H1 (cell line): ENCODE measurements at regions not wholly inside any gene's neighbourhood (a gene's known extent, or its start where the extent isn't known, plus 50 kb on each side); places are given as distances from the start of the nearest gene placed in this dataset.

Experiments
- CHD7 ChIP-seq: fragments of 300-600 bp; sonication (generic); IDR thresholded peaks from 2 replicates; pipeline ENCODE4 v1.7.1; 2012; ENCODE audit warnings: low read length, moderate library complexity, mild to moderate bottlenecking, inconsistent platforms; ENCODE audit not compliant: insufficient replicate concordance
- TCF12 ChIP-seq: IDR thresholded peaks from 2 replicates; pipeline ENCODE4 v1.6.1; 2011; ENCODE audit warnings: low read depth, mild to moderate bottlenecking, low read length
- TF ChIP-seq, protein P1 (sequence below), 3 experiments: IDR thresholded peaks; 1 replicate in 2 of 3; 2 replicates in 1 of 3; pipeline versions ENCODE4 v1.5.1 to v1.6.1; 2011; ENCODE audit warnings: low read length in 3 of 3, mild to moderate bottlenecking in 3 of 3, inconsistent platforms in 2 of 3, low read depth in 1 of 3, moderate library complexity in 1 of 3; ENCODE audit not compliant: insufficient read depth in 1 of 3; ENCODE audit errors: control extremely low read depth in 1 of 3

DNA sequence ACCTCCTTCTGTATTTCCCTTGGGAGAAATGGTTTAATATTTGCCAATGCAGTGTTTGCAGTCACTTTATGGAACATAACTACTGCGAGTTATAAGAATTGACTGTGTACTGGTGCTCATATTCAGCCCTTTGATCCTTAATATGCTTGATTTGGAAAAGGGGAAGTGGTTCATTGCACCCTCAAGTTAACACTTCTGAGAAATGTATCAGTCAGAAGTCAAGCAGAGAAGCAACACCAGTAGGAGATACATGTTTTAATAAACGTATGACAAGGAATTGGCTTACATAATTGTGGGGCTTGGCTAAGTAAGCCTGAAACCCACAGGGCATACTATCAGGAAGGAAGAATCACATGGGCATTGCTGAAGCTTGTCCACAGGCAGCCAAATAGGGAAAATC, 131.0 kb upstream of the SPRY4 start (continued):
- no peak for TF ChIP-seq CHD7
- no peak for TF ChIP-seq TCF12
- TF ChIP-seq, protein P1, sequence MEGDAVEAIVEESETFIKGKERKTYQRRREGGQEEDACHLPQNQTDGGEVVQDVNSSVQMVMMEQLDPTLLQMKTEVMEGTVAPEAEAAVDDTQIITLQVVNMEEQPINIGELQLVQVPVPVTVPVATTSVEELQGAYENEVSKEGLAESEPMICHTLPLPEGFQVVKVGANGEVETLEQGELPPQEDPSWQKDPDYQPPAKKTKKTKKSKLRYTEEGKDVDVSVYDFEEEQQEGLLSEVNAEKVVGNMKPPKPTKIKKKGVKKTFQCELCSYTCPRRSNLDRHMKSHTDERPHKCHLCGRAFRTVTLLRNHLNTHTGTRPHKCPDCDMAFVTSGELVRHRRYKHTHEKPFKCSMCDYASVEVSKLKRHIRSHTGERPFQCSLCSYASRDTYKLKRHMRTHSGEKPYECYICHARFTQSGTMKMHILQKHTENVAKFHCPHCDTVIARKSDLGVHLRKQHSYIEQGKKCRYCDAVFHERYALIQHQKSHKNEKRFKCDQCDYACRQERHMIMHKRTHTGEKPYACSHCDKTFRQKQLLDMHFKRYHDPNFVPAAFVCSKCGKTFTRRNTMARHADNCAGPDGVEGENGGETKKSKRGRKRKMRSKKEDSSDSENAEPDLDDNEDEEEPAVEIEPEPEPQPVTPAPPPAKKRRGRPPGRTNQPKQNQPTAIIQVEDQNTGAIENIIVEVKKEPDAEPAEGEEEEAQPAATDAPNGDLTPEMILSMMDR (IDR thresholded peaks at IDR 0.05; ENCODE audit: control extremely low read depth in 1 of 3, insufficient read depth in 1 of 3, low read depth in 1 of 3, low read length in 3 of 3) = no peak
